HG03571 (cell line): ENCODE measurements at regions not wholly inside any gene's neighbourhood (a gene's known extent, or its start where the extent isn't known, plus 50 kb on each side); places are given as distances from the start of the nearest gene placed in this dataset.
"Not testable (repeated sequence)": the region's sequence is repeated elsewhere in the genome, so short reads cannot be mapped to it uniquely, and the experiment has no call there.

Experiments
- ATAC-seq: cut with Tn5 transposase; IDR thresholded peaks from one replicate; pipeline ENCODE4 v1.9.1; 2021; ENCODE audit not compliant: unreplicated experiment

- ATAC-seq = no peak
These were observed 373.0 kb downstream of the COG6 start for GRCh38 chr13:40028446-40028845.

GRCh38 chr13:40031031-40031430 is 375.6 kb downstream of the COG6 start:
- no peak for ATAC-seq

- no peak for ATAC-seq
These were observed 383.6 kb downstream of the COG6 start for GRCh38 chr13:40039061-40039460.

GRCh38 chr13:40042991-40043390 is 387.5 kb downstream of the COG6 start:
- ATAC-seq = no peak

GRCh38 chr13:40043764-40044163 is 388.3 kb downstream of the COG6 start:
- ATAC-seq = no peak

GRCh38 chr13:40047322-40047771 is 391.9 kb downstream of the COG6 start:
- ATAC-seq = no peak

- ATAC-seq = no peak
These were observed 393.1 kb downstream of the COG6 start for GRCh38 chr13:40048551-40048950.

- ATAC-seq = no peak
These were observed 397.5 kb downstream of the COG6 start for GRCh38 chr13:40052954-40053353.

GRCh38 chr13:40053401-40053800 is 397.9 kb downstream of the COG6 start:
- ATAC-seq = no peak

GRCh38 chr13:40054422-40054821 is 399.0 kb downstream of the COG6 start:
- not testable (repeated sequence) for ATAC-seq

- no peak for ATAC-seq
These were observed 401.6 kb downstream of the COG6 start for GRCh38 chr13:40056898-40057619.

GRCh38 chr13:40058757-40059236 is 403.3 kb downstream of the COG6 start:
- no peak for ATAC-seq

GRCh38 chr13:40059540-40060232 is 404.2 kb downstream of the COG6 start:
- ATAC-seq = no peak

- peak; percentile 77 for ATAC-seq
These were observed 405.0 kb downstream of the COG6 start for GRCh38 chr13:40060296-40061007.

GRCh38 chr13:40061466-40062450 is 406.3 kb downstream of the COG6 start:
- no peak for ATAC-seq

- ATAC-seq = no peak
These were observed 407.8 kb downstream of the COG6 start for GRCh38 chr13:40063278-40063698.

- no peak for ATAC-seq
These were observed 408.2 kb downstream of the COG6 start for GRCh38 chr13:40063703-40064102.

GRCh38 chr13:40064154-40065097 is 409.0 kb downstream of the COG6 start:
- no peak for ATAC-seq
